GM12878 (cell line): ENCODE measurements at regions not wholly inside any gene's neighbourhood (a gene's known extent, or its start where the extent isn't known, plus 50 kb on each side); places are given as distances from the start of the nearest gene placed in this dataset.

Experiments
- ATAC-seq: fragments of 200-7000 bp; cut with Tn5 transposase; 3 replicates; pipeline ENCODE4 v1.9.1; 2020; ENCODE audit warnings: mild to moderate bottlenecking, moderate library complexity
- BruUV-seq: library from RNA; stranded (reverse); fragments of 400-500 nt; replicated peaks from 2 replicates; lab custom pipeline; 2021; lab: Mats Ljungman, UMichigan
- CTCF ChIA-PET: fragments of 300-600 bp; sonication (Branson Sonifier 250); formaldehyde crosslinking; extraction: SDS; loops from one replicate; lab custom pipeline; 2021; ENCODE audit warnings: inconsistent platforms; lab: Yijun Ruan, JAX
- POLR2A ChIA-PET: fragments of 350-600 bp; formaldehyde crosslinking; extraction: SDS; loops from one replicate; lab custom pipeline; 2021; ENCODE audit warnings: inconsistent platforms; lab: Charles Lee
- RAD21 ChIA-PET: fragments of 300-600 bp; sonication (Branson Sonifier 250); formaldehyde crosslinking; loops from one replicate; lab custom pipeline; 2023; ENCODE audit warnings: antibody characterized with exemption; ENCODE audit not compliant: unreplicated experiment; lab: Charles Lee
- SMC1A ChIA-PET: fragments of 300-600 bp; sonication (Branson Sonifier 250); formaldehyde crosslinking; loops from one replicate; lab custom pipeline; 2023; ENCODE audit not compliant: unreplicated experiment, uncharacterized antibody; lab: Charles Lee
- DNase-seq: peaks from one replicate; pipeline ENCODE4 v3.0.0-alpha.2; 2011; ENCODE audit warnings: low read depth, low spot score
- FAIRE-seq: peaks from 3 replicates; lab custom pipeline; 2011; peaks lifted over from hg19 to GRCh38; lab: Jason Lieb, UNC
- H2AFZ ChIP-seq: 2 replicates; pipeline ENCODE4 v1.6.0; 2011; ENCODE audit warnings: low read depth, low read length, control low read depth; ENCODE audit not compliant: control insufficient read depth
- H3K27ac ChIP-seq: 2 replicates; pipeline ENCODE4 v1.5.1; 2011; ENCODE audit warnings: control low read depth; ENCODE audit not compliant: control insufficient read depth, insufficient read depth
- H3K27me3 ChIP-seq, 2 experiments: replicated peaks in 1 of 2; 2 replicates each; pipeline versions ENCODE4 v1.6.0 to v1.6.1; 2011; ENCODE audit warnings: low read length in 1 of 2; ENCODE audit not compliant: control insufficient read depth in 2 of 2, insufficient read depth in 2 of 2
- H3K36me3 ChIP-seq, 2 experiments: 2 replicates each; pipeline ENCODE4 v1.5.1; 2011; ENCODE audit warnings: low read length in 1 of 2; ENCODE audit not compliant: control insufficient read depth in 2 of 2, insufficient read depth in 2 of 2
- H3K4me1 ChIP-seq: 2 replicates; pipeline ENCODE4 v1.6.1; 2011; ENCODE audit warnings: mild to moderate bottlenecking, low read length, moderate library complexity, mixed read lengths; ENCODE audit not compliant: control insufficient read depth, insufficient read depth
- H3K4me2 ChIP-seq: 2 replicates; pipeline ENCODE4 v1.6.0; 2011; ENCODE audit warnings: control low read depth; ENCODE audit not compliant: control insufficient read depth, insufficient read depth
- H3K4me3 ChIP-seq: fragments of 200-600 bp; sonication (generic); 2 replicates; pipeline ENCODE4 v1.5.1; 2016
- H3K79me2 ChIP-seq: 2 replicates; pipeline ENCODE4 v1.6.0; 2011; ENCODE audit warnings: low read length; ENCODE audit not compliant: control insufficient read depth, insufficient read depth
- H3K9ac ChIP-seq: 2 replicates; pipeline ENCODE4 v1.8.0; 2011; ENCODE audit warnings: low read length, control low read depth, mixed read lengths; ENCODE audit not compliant: control insufficient read depth, insufficient read depth
- H3K9me3 ChIP-seq: replicated peaks from 3 replicates; pipeline ENCODE4 v1.5.1; 2011; ENCODE audit warnings: mild to moderate bottlenecking, low read length; ENCODE audit not compliant: control insufficient read depth, insufficient read depth
- H4K20me1 ChIP-seq: 2 replicates; pipeline ENCODE4 v1.6.0; 2011; ENCODE audit not compliant: control insufficient read depth, insufficient read depth
- CBX5 ChIP-seq: sonication (generic); IDR thresholded peaks from 2 replicates; pipeline ENCODE4 v1.6.1; 2016; ENCODE audit warnings: low read depth, moderate library complexity, mild to moderate bottlenecking, inconsistent platforms
- ETV6 ChIP-seq, 2 experiments: fragments of 450-650 bp in 1 of 2; IDR thresholded peaks in 1 of 2; conservative IDR thresholded peaks in 1 of 2; 2 replicates each; pipeline ENCODE4 v1.6.1; 2014; ENCODE audit warnings: antibody characterized with exemption in 1 of 2, borderline replicate concordance in 1 of 2, low read depth in 1 of 2, mild to moderate bottlenecking in 1 of 2, moderate library complexity in 1 of 2
- HCFC1 ChIP-seq: fragments of 150-350 bp; IDR thresholded peaks from 2 replicates; pipeline ENCODE4 v1.6.1; 2014; ENCODE audit warnings: low read length
- HDAC2 ChIP-seq: fragments of 200-600 bp; sonication (generic); IDR thresholded peaks from 2 replicates; pipeline ENCODE4 v1.6.1; 2017
- RUNX3 ChIP-seq: IDR thresholded peaks from 2 replicates; pipeline ENCODE4 v1.6.1; 2012; ENCODE audit warnings: low read length, inconsistent platforms
- YY1 ChIP-seq: IDR thresholded peaks from 2 replicates; pipeline ENCODE4 v1.6.1; 2011; ENCODE audit warnings: low read depth, mild to moderate bottlenecking, low read length
- WGBS: methylation state at CpG from one replicate; pipeline ENCODE4 v1.1.6; 2016; ENCODE audit warnings: low lambda C conversion rate; ENCODE audit not compliant: insufficient replicate concordance, insufficient coverage; ENCODE audit errors: missing lambda C conversion rate; 5-methylcytosine and 5-hydroxymethylcytosine counted together
- in situ Hi-C: fragments of 300-500 bp; cut with MboI; formaldehyde crosslinking; loops from 9 replicates; pipeline ENCODE4 v1.14.3; 2018; ENCODE audit warnings: mixed read lengths
- intact Hi-C: fragments of 100-400 bp; cut with micrococcal nuclease; formaldehyde crosslinking; loops from one replicate; pipeline ENCODE4 v1.14.2; 2022; ENCODE audit not compliant: unreplicated experiment
- TF ChIP-seq, protein P1 (sequence below): IDR thresholded peaks from 2 replicates; pipeline ENCODE4 v1.6.1; 2011; ENCODE audit warnings: borderline replicate concordance, low read depth, mild to moderate bottlenecking, moderate library complexity, low read length; ENCODE audit not compliant: insufficient read depth, poor library complexity, severe bottlenecking

DNA sequence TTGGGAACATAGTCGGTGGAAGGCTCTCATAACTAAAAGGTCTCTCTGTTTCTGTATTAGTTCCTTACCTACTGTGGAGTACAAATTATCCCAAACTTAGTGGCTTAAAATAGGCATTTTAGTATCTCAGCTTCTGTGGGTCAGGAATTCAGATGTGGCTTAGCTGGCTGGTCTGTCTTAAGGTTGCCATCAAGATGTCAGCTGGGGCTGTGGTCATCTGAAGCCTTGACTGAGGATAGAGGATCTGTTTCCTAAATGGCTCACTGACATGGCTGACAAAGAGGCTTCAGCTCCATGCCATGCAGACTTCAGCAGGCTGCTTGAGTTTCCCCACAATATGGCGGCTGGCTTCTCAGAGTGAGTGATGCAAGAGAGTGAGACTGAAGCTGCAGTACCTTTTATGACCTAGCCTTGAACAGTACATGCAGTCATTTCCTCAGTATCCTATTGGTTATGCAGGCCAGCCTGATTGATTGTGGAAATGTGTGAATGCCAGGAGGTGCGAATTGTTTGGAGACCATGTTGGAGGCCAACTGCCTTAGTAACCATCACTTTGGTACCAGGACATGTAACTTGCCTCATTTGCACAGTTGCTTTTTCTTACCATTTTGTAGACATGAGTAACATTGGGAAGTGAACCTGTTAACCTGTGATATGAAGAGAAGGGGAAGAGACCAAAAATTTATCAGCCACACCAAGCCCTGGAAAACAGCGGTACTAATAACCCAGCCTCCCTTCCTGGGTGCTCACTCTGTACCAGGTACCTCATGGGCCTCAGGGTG lies 152.8 kb upstream of the IER5L start:
- ATAC-seq = no peak
- H3K36me3 ChIP-seq = no peaks in the 10 kb centered on the region
- H3K4me2 ChIP-seq = no peak overlapping the region
- RAD21 ChIA-PET = interaction anchor here (1.1 kb wide), 1 partner anchor 191 kb away, joined by 3 read pairs; no protein-coding TSS in a partner anchor
- H3K4me3 ChIP-seq = no peak overlapping the region
- H3K9ac ChIP-seq = no peak overlapping the region
- WGBS = 81% methylated on average over 4 of the region's 4 CpGs
- no peak overlapping the region for H2AFZ ChIP-seq
- peaks cover 8% of the 10 kb centered on the region; the same call in 2 of the 3 replicates for H3K9me3 ChIP-seq
- intact Hi-C loops (no loop called here), in situ Hi-C loops (no loop called here)
- no peaks in the 10 kb centered on the region for H4K20me1 ChIP-seq
- peaks cover 13% of the 10 kb centered on the region for H3K4me1 ChIP-seq
- SMC1A ChIA-PET = no interaction called here
- peaks cover 2% of the 10 kb centered on the region in 2 experiments; a peak in 1 of 4 replicates for H3K27me3 ChIP-seq
- no peak for FAIRE-seq
- no peaks in the 10 kb centered on the region for H3K79me2 ChIP-seq
- CTCF ChIA-PET = interaction anchor here (0.5 kb wide), 1 partner anchor 166 kb away, joined by 3 read pairs; no protein-coding TSS in a partner anchor
- DNase-seq = no peak
- POLR2A ChIA-PET = no interaction called here
- no peak for TF ChIP-seq ETV6 (conservative IDR thresholded peaks at IDR 0.05 in 1 of 2, IDR thresholded peaks at IDR 0.05 in 1 of 2; ENCODE audit: borderline replicate concordance in 1 of 2, low read depth in 1 of 2)
- TF ChIP-seq RUNX3 = no peak
- peak; percentile 39; the same call in 1 of the 2 replicates for TF ChIP-seq CBX5
- TF ChIP-seq HDAC2 = no peak
- peak; percentile 84 for TF ChIP-seq YY1
- TF ChIP-seq HCFC1 = no peak
- TF ChIP-seq, protein P1, sequence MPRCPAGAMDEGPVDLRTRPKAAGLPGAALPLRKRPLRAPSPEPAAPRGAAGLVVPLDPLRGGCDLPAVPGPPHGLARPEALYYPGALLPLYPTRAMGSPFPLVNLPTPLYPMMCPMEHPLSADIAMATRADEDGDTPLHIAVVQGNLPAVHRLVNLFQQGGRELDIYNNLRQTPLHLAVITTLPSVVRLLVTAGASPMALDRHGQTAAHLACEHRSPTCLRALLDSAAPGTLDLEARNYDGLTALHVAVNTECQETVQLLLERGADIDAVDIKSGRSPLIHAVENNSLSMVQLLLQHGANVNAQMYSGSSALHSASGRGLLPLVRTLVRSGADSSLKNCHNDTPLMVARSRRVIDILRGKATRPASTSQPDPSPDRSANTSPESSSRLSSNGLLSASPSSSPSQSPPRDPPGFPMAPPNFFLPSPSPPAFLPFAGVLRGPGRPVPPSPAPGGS = no peak
- no peak overlapping the region for H3K27ac ChIP-seq
- BruUV-seq = no TSS peak
